ENCODE measurements at regions not wholly inside any gene's neighbourhood (a gene's known extent, or its start where the extent isn't known, plus 50 kb on each side); places are given as distances from the start of the nearest gene placed in this dataset.

DNA sequence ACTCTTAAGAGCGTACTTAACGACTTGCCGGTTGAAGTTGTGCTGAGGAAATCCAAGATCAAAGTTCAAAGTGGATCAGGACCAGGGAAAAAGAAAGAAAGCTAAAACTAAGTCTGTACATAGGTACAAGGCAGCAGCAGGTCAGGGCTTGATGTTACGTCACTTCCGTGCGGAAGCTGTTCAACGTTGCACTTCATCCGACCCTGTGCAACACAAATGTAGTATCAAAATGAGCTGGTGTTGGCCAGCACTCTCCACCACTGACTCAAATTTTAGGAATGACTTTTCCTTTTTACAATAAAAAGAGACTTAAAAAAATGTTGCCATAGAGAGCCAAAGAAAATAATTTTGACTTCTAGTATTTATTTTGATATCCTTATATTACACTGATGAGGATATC, 1315.4 kb downstream of the EFNB2 start:
- TF ChIP-seq, protein P1, sequence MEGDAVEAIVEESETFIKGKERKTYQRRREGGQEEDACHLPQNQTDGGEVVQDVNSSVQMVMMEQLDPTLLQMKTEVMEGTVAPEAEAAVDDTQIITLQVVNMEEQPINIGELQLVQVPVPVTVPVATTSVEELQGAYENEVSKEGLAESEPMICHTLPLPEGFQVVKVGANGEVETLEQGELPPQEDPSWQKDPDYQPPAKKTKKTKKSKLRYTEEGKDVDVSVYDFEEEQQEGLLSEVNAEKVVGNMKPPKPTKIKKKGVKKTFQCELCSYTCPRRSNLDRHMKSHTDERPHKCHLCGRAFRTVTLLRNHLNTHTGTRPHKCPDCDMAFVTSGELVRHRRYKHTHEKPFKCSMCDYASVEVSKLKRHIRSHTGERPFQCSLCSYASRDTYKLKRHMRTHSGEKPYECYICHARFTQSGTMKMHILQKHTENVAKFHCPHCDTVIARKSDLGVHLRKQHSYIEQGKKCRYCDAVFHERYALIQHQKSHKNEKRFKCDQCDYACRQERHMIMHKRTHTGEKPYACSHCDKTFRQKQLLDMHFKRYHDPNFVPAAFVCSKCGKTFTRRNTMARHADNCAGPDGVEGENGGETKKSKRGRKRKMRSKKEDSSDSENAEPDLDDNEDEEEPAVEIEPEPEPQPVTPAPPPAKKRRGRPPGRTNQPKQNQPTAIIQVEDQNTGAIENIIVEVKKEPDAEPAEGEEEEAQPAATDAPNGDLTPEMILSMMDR (conservative IDR thresholded peaks at IDR 0.05 in 1 of 2, IDR thresholded peaks at IDR 0.05 in 1 of 2; ENCODE audit: low read depth in 1 of 2, low read length in 2 of 2): no peak
- TF ChIP-seq EZH2 (IDR thresholded peaks at IDR 0.05; ENCODE audit: low read length, missing control alignments): no peak
